GM10266 (cell line): ENCODE measurements at regions not wholly inside any gene's neighbourhood (a gene's known extent, or its start where the extent isn't known, plus 50 kb on each side); places are given as distances from the start of the nearest gene placed in this dataset.
"Not testable (repeated sequence)": the region's sequence is repeated elsewhere in the genome, so short reads cannot be mapped to it uniquely, and the experiment has no call there.

ENCODE experiments used
- DNase-seq: peaks from one replicate; pipeline ENCODE4 v3.0.0; 2012; ENCODE audit errors: extremely low spot score
- TF ChIP-seq, protein P1 (sequence below): IDR thresholded peaks from 2 replicates; pipeline ENCODE4 v1.5.1; 2012; ENCODE audit warnings: mild to moderate bottlenecking, low read depth; ENCODE audit not compliant: control insufficient read depth, insufficient read depth; ENCODE audit errors: missing control alignments

DNA sequence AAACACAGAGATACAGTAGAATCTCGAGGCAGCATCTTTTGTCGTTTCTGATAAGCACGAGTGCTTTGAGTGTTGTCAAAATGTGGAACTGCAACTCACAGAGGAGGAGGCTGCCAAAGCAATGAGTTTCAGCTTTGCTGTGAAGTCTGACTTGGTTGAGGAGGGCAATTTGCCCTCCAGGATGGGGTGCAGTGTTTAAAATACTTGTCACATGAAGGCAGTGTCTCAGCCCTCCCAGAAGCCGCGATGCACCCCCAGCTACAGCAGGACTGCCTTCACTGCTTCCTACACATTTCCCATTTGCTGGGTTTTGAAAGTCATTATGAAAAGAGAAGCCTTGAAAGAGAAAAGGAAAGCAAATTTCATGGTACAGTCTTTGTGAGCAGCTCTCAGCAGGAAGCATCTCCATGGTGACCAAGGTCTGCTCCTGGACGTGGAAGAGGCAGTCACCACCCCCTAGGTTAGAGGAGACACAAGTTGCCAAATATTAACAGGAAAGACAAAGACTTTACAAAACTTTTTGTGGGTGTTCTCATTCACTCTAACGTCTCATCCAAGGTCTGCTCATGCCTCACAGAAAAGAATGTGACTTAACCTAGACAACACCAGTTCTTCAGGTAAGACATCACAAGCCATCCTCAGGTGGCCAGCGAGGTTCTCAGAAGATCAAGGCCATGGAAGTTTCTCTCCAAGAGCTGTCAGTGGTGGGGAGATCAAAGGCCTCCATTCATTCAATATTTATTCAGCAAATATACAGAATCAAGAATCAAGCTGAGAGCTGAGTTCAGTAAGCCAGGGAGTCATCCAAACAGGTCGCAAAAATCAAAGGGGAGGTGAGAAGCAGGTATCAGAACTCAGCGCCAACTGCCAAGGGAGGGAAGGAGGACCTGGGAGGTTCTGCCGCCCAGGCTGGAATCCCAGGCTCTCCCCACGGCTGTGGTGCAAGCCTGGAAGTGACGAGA, 476.0 kb downstream of the EIPR1 start:
- peak; percentile 55 for DNase-seq
- TF ChIP-seq, protein P1, sequence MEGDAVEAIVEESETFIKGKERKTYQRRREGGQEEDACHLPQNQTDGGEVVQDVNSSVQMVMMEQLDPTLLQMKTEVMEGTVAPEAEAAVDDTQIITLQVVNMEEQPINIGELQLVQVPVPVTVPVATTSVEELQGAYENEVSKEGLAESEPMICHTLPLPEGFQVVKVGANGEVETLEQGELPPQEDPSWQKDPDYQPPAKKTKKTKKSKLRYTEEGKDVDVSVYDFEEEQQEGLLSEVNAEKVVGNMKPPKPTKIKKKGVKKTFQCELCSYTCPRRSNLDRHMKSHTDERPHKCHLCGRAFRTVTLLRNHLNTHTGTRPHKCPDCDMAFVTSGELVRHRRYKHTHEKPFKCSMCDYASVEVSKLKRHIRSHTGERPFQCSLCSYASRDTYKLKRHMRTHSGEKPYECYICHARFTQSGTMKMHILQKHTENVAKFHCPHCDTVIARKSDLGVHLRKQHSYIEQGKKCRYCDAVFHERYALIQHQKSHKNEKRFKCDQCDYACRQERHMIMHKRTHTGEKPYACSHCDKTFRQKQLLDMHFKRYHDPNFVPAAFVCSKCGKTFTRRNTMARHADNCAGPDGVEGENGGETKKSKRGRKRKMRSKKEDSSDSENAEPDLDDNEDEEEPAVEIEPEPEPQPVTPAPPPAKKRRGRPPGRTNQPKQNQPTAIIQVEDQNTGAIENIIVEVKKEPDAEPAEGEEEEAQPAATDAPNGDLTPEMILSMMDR = no peak

DNA sequence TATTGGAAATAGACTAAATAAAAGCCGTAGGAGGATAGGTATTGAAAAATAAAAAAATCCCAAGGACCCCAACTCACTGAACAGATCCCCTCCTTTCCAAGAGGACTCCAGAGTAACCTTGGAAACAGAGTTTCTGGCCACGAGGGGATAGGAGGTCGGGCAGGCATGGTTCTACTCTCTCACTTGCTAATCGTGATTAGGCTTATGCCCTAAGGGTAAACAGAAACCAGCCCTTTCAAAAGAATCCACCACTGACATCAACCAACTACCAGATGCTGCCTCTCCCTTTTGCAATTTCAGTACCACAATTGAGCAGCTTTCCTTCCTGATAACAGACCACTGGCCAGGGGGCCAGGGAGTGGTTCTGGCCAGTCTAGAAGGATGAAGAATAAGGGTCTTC, 477.8 kb downstream of the EIPR1 start:
- DNase-seq = no peak
- TF ChIP-seq, protein P1 = no peak

DNA sequence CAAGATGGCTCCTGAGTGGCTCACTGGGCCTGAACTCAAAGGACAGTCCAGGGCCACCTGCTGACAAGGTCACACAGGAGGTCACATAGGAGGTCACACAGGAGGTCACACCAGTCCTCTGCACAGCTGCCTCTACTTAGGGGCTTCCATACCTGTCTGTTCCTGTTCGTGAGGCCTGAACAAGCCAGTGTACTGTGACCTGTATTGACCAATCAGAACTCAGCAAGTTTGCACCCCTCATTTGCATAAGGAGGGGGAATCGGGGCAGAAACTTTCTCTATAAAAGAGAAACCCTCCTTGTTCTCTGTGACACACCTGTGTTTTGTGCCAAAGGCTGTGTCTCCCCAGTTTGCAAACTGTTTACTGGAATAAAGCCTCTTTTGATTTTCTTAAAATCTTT, 478.9 kb downstream of the EIPR1 start:
- TF ChIP-seq, protein P1 = no peak
- no peak for DNase-seq

DNA sequence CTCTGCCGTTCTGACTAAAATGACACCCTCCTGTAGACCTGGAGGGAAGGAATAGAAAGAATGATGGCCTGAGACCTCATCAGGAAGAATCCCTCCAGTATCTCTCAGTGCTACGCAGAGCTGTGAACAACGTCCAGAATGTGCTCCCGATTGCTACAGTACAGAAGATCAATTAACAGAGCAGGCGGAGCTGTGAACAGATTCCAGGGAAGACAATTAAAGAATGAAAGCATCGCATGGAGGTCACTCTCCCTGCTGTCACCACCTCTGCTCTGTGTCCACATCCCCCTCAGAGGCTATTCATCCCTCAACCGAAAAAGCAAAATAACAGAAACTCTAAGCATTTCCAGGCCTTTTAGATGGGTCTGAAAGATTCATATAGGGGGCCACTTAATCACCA, 481.0 kb downstream of the EIPR1 start:
- TF ChIP-seq, protein P1 = no peak
- no peak for DNase-seq

DNA sequence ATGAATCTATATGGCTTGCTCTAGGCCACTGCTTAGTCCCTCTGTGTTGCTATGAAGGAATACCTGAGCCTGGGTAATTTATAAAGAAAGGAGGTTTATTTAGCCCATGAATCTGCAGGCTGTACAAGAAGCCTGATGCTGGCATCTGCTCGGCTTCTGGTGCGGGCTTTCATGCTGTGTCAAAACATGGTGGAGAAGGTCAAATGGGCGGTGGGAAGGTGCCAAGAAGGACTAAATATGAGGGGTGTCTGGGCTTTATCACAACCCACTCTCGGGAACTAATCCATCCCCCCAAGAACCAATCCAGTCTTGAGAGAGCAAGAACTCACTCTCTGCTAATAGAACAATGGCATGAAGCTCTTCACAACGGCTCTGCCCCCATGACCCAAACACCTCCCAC, 481.6 kb downstream of the EIPR1 start:
- no peak for DNase-seq
- TF ChIP-seq, protein P1 = no peak

DNA sequence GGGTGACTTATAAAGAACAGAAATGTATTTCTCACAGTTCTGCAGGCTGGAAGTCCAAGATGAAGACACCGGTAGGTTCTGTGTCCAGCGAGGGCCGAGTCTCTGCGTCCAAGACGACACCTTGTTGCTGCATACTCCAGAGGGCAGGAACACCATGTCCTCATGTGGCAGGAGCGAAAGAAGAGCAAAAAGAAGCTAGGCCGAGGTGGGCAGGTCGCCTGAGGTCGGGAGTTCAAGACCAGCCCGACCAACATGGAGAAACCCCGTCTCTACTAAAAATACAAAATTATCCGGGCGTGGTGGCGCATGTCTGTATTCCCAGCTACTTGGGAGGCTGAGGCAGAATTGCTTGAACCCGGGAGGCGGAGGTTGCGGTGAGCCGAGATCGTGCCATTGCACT, 483.6 kb downstream of the EIPR1 start:
- not testable (repeated sequence) for DNase-seq

DNA sequence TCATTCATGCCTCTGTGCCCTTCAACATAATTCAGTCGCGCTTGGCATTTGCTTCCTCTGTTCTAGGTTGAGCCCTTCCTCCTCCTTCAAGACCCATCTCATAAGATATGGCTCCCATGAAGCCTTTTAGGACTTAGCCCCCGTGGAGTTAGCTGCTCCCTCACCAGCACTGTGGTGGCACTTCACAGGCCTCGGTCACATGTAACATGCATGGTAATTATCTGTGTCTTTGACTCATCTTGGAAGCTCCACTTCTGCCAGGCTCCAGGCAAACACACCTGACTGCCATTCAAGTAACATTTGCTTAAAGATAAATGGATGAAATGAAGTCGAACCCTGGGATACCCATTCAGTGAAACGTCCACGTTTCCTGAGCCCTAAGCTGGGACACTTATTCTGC, 484.7 kb downstream of the EIPR1 start:
- no peak for DNase-seq
- TF ChIP-seq, protein P1 = no peak
